GM19193 (cell line): ENCODE measurements at regions not wholly inside any gene's neighbourhood (a gene's known extent, or its start where the extent isn't known, plus 50 kb on each side); places are given as distances from the start of the nearest gene placed in this dataset.

Experiments
- POLR2A ChIP-seq: IDR thresholded peaks from 4 replicates; pipeline ENCODE4 v1.6.1; 2011; ENCODE audit not compliant: insufficient read depth, insufficient read length; ENCODE audit errors: extremely low read depth

DNA sequence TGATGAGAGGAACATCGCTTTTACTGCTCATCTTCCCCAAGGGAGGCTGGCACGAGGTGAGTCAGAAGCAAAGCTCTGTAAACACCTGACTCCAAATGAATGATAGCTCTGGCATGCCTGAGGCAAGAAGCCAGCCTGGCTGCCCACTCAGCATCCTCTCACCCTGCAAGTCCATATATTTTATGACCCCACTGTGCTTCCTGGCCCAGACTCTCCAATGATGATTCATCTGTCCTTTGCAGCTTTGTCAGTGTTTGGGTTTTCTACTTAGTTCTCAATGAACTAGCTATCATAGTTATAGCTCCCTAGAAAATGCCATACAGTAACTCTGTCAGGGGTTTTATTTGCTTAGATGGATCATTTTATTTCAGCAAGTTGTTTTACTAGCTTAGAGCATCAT, 52.1 kb upstream of the FSTL4 start:
- no peak for TF ChIP-seq POLR2A

DNA sequence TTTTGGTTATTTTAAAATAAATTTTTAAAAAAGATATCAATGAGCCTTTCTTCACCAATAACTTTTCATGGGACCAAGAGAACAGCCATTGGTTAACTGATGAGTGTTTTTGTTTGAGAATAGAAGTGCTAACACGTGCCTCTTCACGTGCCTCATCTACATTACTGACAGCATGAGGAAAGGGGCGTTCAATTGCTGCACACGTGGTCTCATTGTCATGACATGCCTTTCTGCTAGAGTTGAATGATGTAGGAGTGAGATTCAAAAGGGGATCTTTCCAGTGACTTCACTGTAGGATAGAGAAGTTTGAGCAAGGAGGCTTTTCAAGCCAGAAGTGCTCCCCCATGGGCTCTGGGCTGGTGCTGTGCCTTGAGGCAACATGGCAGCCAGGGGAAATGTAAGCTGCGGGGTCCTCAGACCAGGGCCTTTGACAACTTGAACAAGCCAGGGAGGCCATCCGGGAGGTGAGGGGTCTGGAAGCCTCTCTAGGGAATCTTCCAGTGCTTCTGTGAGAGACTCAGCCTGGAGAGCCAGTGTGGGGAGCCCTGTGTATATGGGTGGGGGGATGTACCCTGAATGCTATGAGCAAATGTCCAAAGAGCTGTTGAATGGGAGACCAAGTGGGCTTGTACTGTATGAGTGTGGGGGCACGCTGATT, 51.2 kb upstream of the FSTL4 start:
- no peak for TF ChIP-seq POLR2A

DNA sequence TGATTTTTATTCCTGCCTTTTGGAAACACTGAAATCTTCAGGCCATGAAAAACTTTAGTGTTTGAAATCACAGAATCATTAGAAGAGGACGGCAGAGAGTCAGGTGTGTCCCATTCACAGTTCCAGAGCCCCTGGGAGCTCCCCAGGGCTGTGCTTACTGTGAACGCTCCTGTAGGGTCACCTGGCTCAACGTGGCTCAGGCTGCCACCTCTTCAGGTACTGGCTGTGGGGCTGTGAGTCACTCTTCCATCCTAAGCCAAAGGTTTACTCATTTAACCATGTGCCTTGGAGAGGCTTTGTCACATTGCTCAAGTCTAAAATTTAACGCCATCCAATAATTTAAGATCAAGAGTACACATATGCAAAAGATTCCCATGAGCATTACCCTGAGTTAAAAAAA, 50.2 kb upstream of the FSTL4 start:
- TF ChIP-seq POLR2A, result no peak
